Neural progenitor cell (in vitro differentiated cells): ENCODE measurements at regions not wholly inside any gene's neighbourhood (a gene's known extent, or its start where the extent isn't known, plus 50 kb on each side); places are given as distances from the start of the nearest gene placed in this dataset.

Experiments used
- DNase-seq: peaks from one replicate; pipeline ENCODE4 v3.0.0-alpha.2; 2016; ENCODE audit warnings: low spot score
- H2AFZ ChIP-seq: fragments of 200-600 bp; sonication (generic); replicated peaks from 2 replicates; pipeline ENCODE4 v1.6.1; 2016; ENCODE audit warnings: antibody characterized with exemption
- H3F3A ChIP-seq: fragments of 200-600 bp; sonication (generic); 2 replicates; pipeline ENCODE4 v1.6.1; 2016; ENCODE audit warnings: antibody characterized with exemption, low read depth
- H3K27ac ChIP-seq: fragments of 200-600 bp; sonication (generic); 2 replicates; pipeline ENCODE4 v1.5.1; 2016; ENCODE audit warnings: mild to moderate bottlenecking
- H3K27me3 ChIP-seq: fragments of 200-600 bp; sonication (generic); 2 replicates; pipeline ENCODE4 v1.6.1; 2016; ENCODE audit warnings: mild to moderate bottlenecking, moderate library complexity
- H3K36me3 ChIP-seq: fragments of 200-600 bp; sonication (generic); 2 replicates; pipeline ENCODE4 v1.5.1; 2016
- H3K4me1 ChIP-seq: fragments of 200-600 bp; sonication (generic); 2 replicates; pipeline ENCODE4 v1.6.1; 2016; ENCODE audit warnings: mixed run types
- H3K4me2 ChIP-seq: fragments of 200-600 bp; sonication (generic); 2 replicates; pipeline ENCODE4 v1.6.1; 2016
- H3K4me3 ChIP-seq: fragments of 200-600 bp; sonication (generic); 2 replicates; pipeline ENCODE4 v1.5.1; 2016
- H3K79me2 ChIP-seq: fragments of 200-600 bp; sonication (generic); 2 replicates; pipeline ENCODE4 v1.6.1; 2016; ENCODE audit warnings: low read depth
- H3K9ac ChIP-seq: fragments of 200-600 bp; sonication (generic); 2 replicates; pipeline ENCODE4 v1.6.1; 2016
- H3K9me3 ChIP-seq: fragments of 200-600 bp; sonication (generic); 2 replicates; pipeline ENCODE4 v1.5.1; 2016; ENCODE audit warnings: low read depth
- H4K20me1 ChIP-seq: fragments of 200-600 bp; sonication (generic); 2 replicates; pipeline ENCODE4 v1.6.1; 2016; ENCODE audit warnings: low read depth
- H3K27ac Mint-ChIP-seq: 3 replicates; pipeline ENCODE4 v1.8.0; 2021; ENCODE audit warnings: mixed read lengths
- H3K27me3 Mint-ChIP-seq: 2 replicates; pipeline ENCODE4 v1.8.0; 2022; ENCODE audit warnings: low read depth, mild to moderate bottlenecking, inconsistent platforms, moderate library complexity, mixed read lengths; ENCODE audit not compliant: insufficient read depth
- H3K36me3 Mint-ChIP-seq: 3 replicates; pipeline ENCODE4 v1.8.0; 2021; ENCODE audit warnings: mixed read lengths
- H3K4me1 Mint-ChIP-seq: 3 replicates; pipeline ENCODE4 v1.8.0; 2021; ENCODE audit warnings: mixed read lengths
- H3K4me3 Mint-ChIP-seq: 3 replicates; pipeline ENCODE4 v1.8.0; 2021; ENCODE audit warnings: mild to moderate bottlenecking, moderate library complexity, mixed read lengths
- H3K9me3 Mint-ChIP-seq: 3 replicates; pipeline ENCODE4 v1.8.0; 2020; ENCODE audit warnings: mixed read lengths
- CTCF ChIP-seq: fragments of 200-600 bp; sonication (generic); IDR thresholded peaks from 2 replicates; pipeline ENCODE4 v1.5.1; 2017; ENCODE audit warnings: antibody characterized with exemption, mild to moderate bottlenecking
- EZH2 ChIP-seq: fragments of 200-600 bp; sonication (generic); IDR thresholded peaks from 2 replicates; pipeline ENCODE4 v1.6.1; 2017; ENCODE audit warnings: antibody characterized with exemption, mild to moderate bottlenecking, moderate library complexity
- EZH2phosphoT487 ChIP-seq: fragments of 200-600 bp; sonication (generic); IDR thresholded peaks from 2 replicates; pipeline ENCODE4 v1.6.1; 2017; ENCODE audit warnings: antibody characterized with exemption

DNA sequence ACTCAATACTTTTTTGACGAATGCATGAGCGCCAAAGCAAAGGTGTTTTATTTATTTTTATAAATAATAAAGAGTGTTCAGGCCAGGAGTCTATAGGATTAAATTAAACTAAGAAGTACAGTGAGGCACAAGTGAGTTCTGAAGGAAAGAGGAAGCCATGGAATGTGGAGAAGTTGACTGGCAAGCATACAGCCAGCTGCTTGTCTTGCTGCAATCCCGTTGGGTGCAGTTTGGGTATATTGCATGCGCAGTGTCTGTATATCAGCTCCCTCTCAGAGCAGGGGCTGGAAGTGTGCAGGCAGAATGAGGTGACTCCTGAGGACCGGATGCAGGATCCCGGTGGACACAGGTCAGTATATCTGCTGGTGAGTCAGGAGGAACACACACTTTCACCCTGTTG, 315.6 kb downstream of the ZSWIM6 start:
- Mint-ChIP-seq H3K27me3 (peaks cover 6% of the 10 kb centered on the region), H3K36me3 (no peaks in the 10 kb centered on the region), H3K4me3 (no peak overlapping the region), H3K27ac (no peak overlapping the region), H3K4me1 (no peaks in the 10 kb centered on the region), H3K9me3 (no peaks in the 10 kb centered on the region)
- H3K27me3 ChIP-seq: no peaks in the 10 kb centered on the region
- H3F3A ChIP-seq: no peaks in the 10 kb centered on the region
- no peaks in the 10 kb centered on the region for H3K4me1 ChIP-seq
- H3K79me2 ChIP-seq: no peaks in the 10 kb centered on the region
- H3K4me2 ChIP-seq: no peak overlapping the region
- no peak overlapping the region for H3K9ac ChIP-seq
- no peaks in the 10 kb centered on the region for H3K36me3 ChIP-seq
- no peak for DNase-seq
- no peak overlapping the region for H3K4me3 ChIP-seq
- no peaks in the 10 kb centered on the region for H3K9me3 ChIP-seq
- no peaks in the 10 kb centered on the region for H4K20me1 ChIP-seq
- no peak overlapping the region for H2AFZ ChIP-seq
- H3K27ac ChIP-seq: no peak overlapping the region
- TF ChIP-seq CTCF: no peak
- TF ChIP-seq EZH2: no peak
- no peak for TF ChIP-seq EZH2phosphoT487

DNA sequence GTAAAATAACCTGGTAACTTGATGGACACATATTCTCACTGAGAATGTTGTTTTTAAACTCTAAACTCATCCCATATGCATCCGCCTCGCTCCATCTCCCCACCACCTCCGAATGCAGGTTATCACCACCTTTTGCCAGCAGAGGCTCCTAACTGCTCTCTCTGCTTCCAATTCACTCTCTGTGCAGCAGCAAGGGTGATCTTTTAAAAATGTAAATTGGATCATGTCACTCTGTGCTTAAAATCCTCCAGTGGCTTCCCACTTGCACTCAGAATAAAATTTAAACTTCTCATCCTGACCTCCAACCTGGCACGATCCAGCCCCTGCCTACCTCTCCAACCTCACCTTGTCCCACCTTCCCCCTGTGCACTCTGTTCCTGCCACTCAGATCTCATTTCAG, 317.2 kb downstream of the ZSWIM6 start:
- no peaks in the 10 kb centered on the region for H3K36me3 Mint-ChIP-seq
- Histone ChIP-seq H3K79me2 (no peaks in the 10 kb centered on the region), H3K9ac (no peak overlapping the region), H2AFZ (no peak overlapping the region), H3F3A (no peaks in the 10 kb centered on the region), H3K4me3 (no peak overlapping the region), H3K27ac (no peak overlapping the region), H3K9me3 (no peaks in the 10 kb centered on the region), H4K20me1 (no peaks in the 10 kb centered on the region), H3K4me1 (no peaks in the 10 kb centered on the region), H3K27me3 (no peaks in the 10 kb centered on the region), H3K36me3 (no peaks in the 10 kb centered on the region), H3K4me2 (no peak overlapping the region)
- no peak for TF ChIP-seq CTCF
- no peak for TF ChIP-seq EZH2phosphoT487
- no peak for TF ChIP-seq EZH2
- H3K4me1 Mint-ChIP-seq: peaks cover 3% of the 10 kb centered on the region
- peaks cover 6% of the 10 kb centered on the region for H3K27me3 Mint-ChIP-seq
- H3K4me3 Mint-ChIP-seq: no peak overlapping the region
- DNase-seq: no peak
- no peaks in the 10 kb centered on the region for H3K9me3 Mint-ChIP-seq
- H3K27ac Mint-ChIP-seq: no peak overlapping the region

GRCh38 chr5:61649971-61650370, 317.9 kb downstream of the ZSWIM6 start:
- H3K4me3 Mint-ChIP-seq: no peak overlapping the region
- H4K20me1 ChIP-seq: no peaks in the 10 kb centered on the region
- H3K36me3 ChIP-seq: no peaks in the 10 kb centered on the region
- no peaks in the 10 kb centered on the region for H3F3A ChIP-seq
- no peak overlapping the region for H3K4me3 ChIP-seq
- peaks cover 6% of the 10 kb centered on the region for H3K27me3 Mint-ChIP-seq
- no peak for DNase-seq
- no peaks in the 10 kb centered on the region for H3K9me3 Mint-ChIP-seq
- no peak overlapping the region for H3K4me2 ChIP-seq
- no peaks in the 10 kb centered on the region for H3K36me3 Mint-ChIP-seq
- no peaks in the 10 kb centered on the region for H3K27me3 ChIP-seq
- H2AFZ ChIP-seq: no peak overlapping the region
- H3K9ac ChIP-seq: no peak overlapping the region
- no peak overlapping the region for H3K27ac Mint-ChIP-seq
- peaks cover 7% of the 10 kb centered on the region for H3K4me1 Mint-ChIP-seq
- no peaks in the 10 kb centered on the region for H3K4me1 ChIP-seq
- H3K27ac ChIP-seq: no peak overlapping the region
- no peaks in the 10 kb centered on the region for H3K79me2 ChIP-seq
- no peaks in the 10 kb centered on the region for H3K9me3 ChIP-seq
- TF ChIP-seq EZH2 (no peak), CTCF (no peak), EZH2phosphoT487 (no peak)

DNA sequence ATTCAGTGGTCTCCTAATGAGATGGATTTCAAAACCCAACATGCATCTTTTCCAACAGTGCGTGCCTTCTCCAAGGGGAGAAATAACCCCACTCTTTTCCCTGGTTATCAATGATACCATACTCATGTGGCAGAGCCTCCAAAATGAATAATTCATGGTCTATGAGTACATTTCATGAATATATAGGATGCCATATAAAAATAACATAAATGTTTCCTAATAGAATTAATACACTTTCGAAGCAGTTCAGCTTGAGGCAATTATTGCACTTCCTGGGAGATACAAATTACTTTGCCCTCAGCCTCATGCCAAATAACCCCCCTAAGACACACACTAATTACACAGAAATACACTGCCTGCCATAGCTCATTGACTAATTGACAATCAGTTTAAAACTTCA, 318.6 kb downstream of the ZSWIM6 start:
- H3K4me2 ChIP-seq: no peak overlapping the region
- H3F3A ChIP-seq: no peaks in the 10 kb centered on the region
- TF ChIP-seq EZH2 (no peak), CTCF (no peak), EZH2phosphoT487 (no peak)
- no peaks in the 10 kb centered on the region for H3K9me3 Mint-ChIP-seq
- no peak for DNase-seq
- no peaks in the 10 kb centered on the region for H3K36me3 ChIP-seq
- H3K4me3 ChIP-seq: no peak overlapping the region
- no peaks in the 10 kb centered on the region for H3K4me1 ChIP-seq
- no peak overlapping the region for H3K27ac Mint-ChIP-seq
- H3K27me3 ChIP-seq: no peaks in the 10 kb centered on the region
- peaks cover 10% of the 10 kb centered on the region for H3K27me3 Mint-ChIP-seq
- H3K9me3 ChIP-seq: no peaks in the 10 kb centered on the region
- no peak overlapping the region for H3K27ac ChIP-seq
- no peaks in the 10 kb centered on the region for H3K36me3 Mint-ChIP-seq
- no peaks in the 10 kb centered on the region for H3K79me2 ChIP-seq
- H4K20me1 ChIP-seq: no peaks in the 10 kb centered on the region
- H2AFZ ChIP-seq: no peak overlapping the region
- H3K4me3 Mint-ChIP-seq: no peak overlapping the region
- H3K9ac ChIP-seq: no peak overlapping the region
- H3K4me1 Mint-ChIP-seq: peaks cover 13% of the 10 kb centered on the region
